GM12878 (cell line): ENCODE measurements at regions not wholly inside any gene's neighbourhood (a gene's known extent, or its start where the extent isn't known, plus 50 kb on each side); places are given as distances from the start of the nearest gene placed in this dataset.

Experiments
- ATAC-seq: fragments of 200-7000 bp; cut with Tn5 transposase; 3 replicates; pipeline ENCODE4 v1.9.1; 2020; ENCODE audit warnings: mild to moderate bottlenecking, moderate library complexity
- BruUV-seq: library from RNA; stranded (reverse); fragments of 400-500 nt; replicated peaks from 2 replicates; lab custom pipeline; 2021; lab: Mats Ljungman, UMichigan
- CTCF ChIA-PET: fragments of 300-600 bp; sonication (Branson Sonifier 250); formaldehyde crosslinking; extraction: SDS; loops from one replicate; lab custom pipeline; 2021; ENCODE audit warnings: inconsistent platforms; lab: Yijun Ruan, JAX
- POLR2A ChIA-PET: fragments of 350-600 bp; formaldehyde crosslinking; extraction: SDS; loops from one replicate; lab custom pipeline; 2021; ENCODE audit warnings: inconsistent platforms; lab: Charles Lee
- RAD21 ChIA-PET: fragments of 300-600 bp; sonication (Branson Sonifier 250); formaldehyde crosslinking; loops from one replicate; lab custom pipeline; 2023; ENCODE audit warnings: antibody characterized with exemption; ENCODE audit not compliant: unreplicated experiment; lab: Charles Lee
- SMC1A ChIA-PET: fragments of 300-600 bp; sonication (Branson Sonifier 250); formaldehyde crosslinking; loops from one replicate; lab custom pipeline; 2023; ENCODE audit not compliant: unreplicated experiment, uncharacterized antibody; lab: Charles Lee
- DNase-seq: peaks from one replicate; pipeline ENCODE4 v3.0.0-alpha.2; 2011; ENCODE audit warnings: low read depth, low spot score
- FAIRE-seq: peaks from 3 replicates; lab custom pipeline; 2011; peaks lifted over from hg19 to GRCh38; lab: Jason Lieb, UNC
- H2AFZ ChIP-seq: 2 replicates; pipeline ENCODE4 v1.6.0; 2011; ENCODE audit warnings: low read depth, low read length, control low read depth; ENCODE audit not compliant: control insufficient read depth
- H3K27ac ChIP-seq: 2 replicates; pipeline ENCODE4 v1.5.1; 2011; ENCODE audit warnings: control low read depth; ENCODE audit not compliant: control insufficient read depth, insufficient read depth
- H3K27me3 ChIP-seq, 2 experiments: replicated peaks in 1 of 2; 2 replicates each; pipeline versions ENCODE4 v1.6.0 to v1.6.1; 2011; ENCODE audit warnings: low read length in 1 of 2; ENCODE audit not compliant: control insufficient read depth in 2 of 2, insufficient read depth in 2 of 2
- H3K36me3 ChIP-seq, 2 experiments: 2 replicates each; pipeline ENCODE4 v1.5.1; 2011; ENCODE audit warnings: low read length in 1 of 2; ENCODE audit not compliant: control insufficient read depth in 2 of 2, insufficient read depth in 2 of 2
- H3K4me1 ChIP-seq: 2 replicates; pipeline ENCODE4 v1.6.1; 2011; ENCODE audit warnings: mild to moderate bottlenecking, low read length, moderate library complexity, mixed read lengths; ENCODE audit not compliant: control insufficient read depth, insufficient read depth
- H3K4me2 ChIP-seq: 2 replicates; pipeline ENCODE4 v1.6.0; 2011; ENCODE audit warnings: control low read depth; ENCODE audit not compliant: control insufficient read depth, insufficient read depth
- H3K4me3 ChIP-seq: fragments of 200-600 bp; sonication (generic); 2 replicates; pipeline ENCODE4 v1.5.1; 2016
- H3K79me2 ChIP-seq: 2 replicates; pipeline ENCODE4 v1.6.0; 2011; ENCODE audit warnings: low read length; ENCODE audit not compliant: control insufficient read depth, insufficient read depth
- H3K9ac ChIP-seq: 2 replicates; pipeline ENCODE4 v1.8.0; 2011; ENCODE audit warnings: low read length, control low read depth, mixed read lengths; ENCODE audit not compliant: control insufficient read depth, insufficient read depth
- H3K9me3 ChIP-seq: replicated peaks from 3 replicates; pipeline ENCODE4 v1.5.1; 2011; ENCODE audit warnings: mild to moderate bottlenecking, low read length; ENCODE audit not compliant: control insufficient read depth, insufficient read depth
- H4K20me1 ChIP-seq: 2 replicates; pipeline ENCODE4 v1.6.0; 2011; ENCODE audit not compliant: control insufficient read depth, insufficient read depth
- BMI1 ChIP-seq: fragments of 450-650 bp; IDR thresholded peaks from 2 replicates; pipeline ENCODE4 v1.6.1; 2016; ENCODE audit warnings: mild to moderate bottlenecking, moderate library complexity, borderline replicate concordance
- GABPA ChIP-seq: IDR thresholded peaks from 2 replicates; pipeline ENCODE4 v1.6.1; 2014; ENCODE audit warnings: antibody characterized with exemption, low read depth, mild to moderate bottlenecking, inconsistent platforms
- NBN ChIP-seq: fragments of 450-650 bp; IDR thresholded peaks from 2 replicates; pipeline ENCODE4 v1.6.1; 2016
- NFYB ChIP-seq: IDR thresholded peaks from 2 replicates; pipeline ENCODE4 v1.6.1; 2011; ENCODE audit warnings: low read depth, mild to moderate bottlenecking, low read length, improper control_type of control experiment, moderate library complexity; ENCODE audit not compliant: insufficient read depth
- RBBP5 ChIP-seq: fragments of 200-600 bp; sonication (generic); conservative IDR thresholded peaks from 2 replicates; pipeline ENCODE4 v1.6.1; 2016
- SMAD5 ChIP-seq: IDR thresholded peaks from 2 replicates; pipeline ENCODE4 v1.6.1; 2016; ENCODE audit warnings: antibody characterized with exemption, low read depth
- ZNF622 ChIP-seq: fragments of 450-650 bp; IDR thresholded peaks from 2 replicates; pipeline ENCODE4 v1.6.1; 2017; ENCODE audit warnings: mild to moderate bottlenecking, inconsistent platforms
- WGBS: methylation state at CpG from one replicate; pipeline ENCODE4 v1.1.6; 2016; ENCODE audit warnings: low lambda C conversion rate; ENCODE audit not compliant: insufficient replicate concordance, insufficient coverage; ENCODE audit errors: missing lambda C conversion rate; 5-methylcytosine and 5-hydroxymethylcytosine counted together
- in situ Hi-C: fragments of 300-500 bp; cut with MboI; formaldehyde crosslinking; loops from 9 replicates; pipeline ENCODE4 v1.14.3; 2018; ENCODE audit warnings: mixed read lengths
- intact Hi-C: fragments of 100-400 bp; cut with micrococcal nuclease; formaldehyde crosslinking; loops from one replicate; pipeline ENCODE4 v1.14.2; 2022; ENCODE audit not compliant: unreplicated experiment
- TF ChIP-seq, protein P1 (sequence below): fragments of 450-650 bp; formaldehyde crosslinking; IDR thresholded peaks from 2 replicates; pipeline ENCODE4 v1.5.0; 2022; ENCODE audit warnings: mild to moderate bottlenecking, missing genetic modification characterization
- TF ChIP-seq, protein P2 (sequence below): IDR thresholded peaks from 2 replicates; pipeline ENCODE4 v1.6.1; 2011; ENCODE audit warnings: low read depth, low read length, improper control_type of control experiment, borderline replicate concordance

DNA sequence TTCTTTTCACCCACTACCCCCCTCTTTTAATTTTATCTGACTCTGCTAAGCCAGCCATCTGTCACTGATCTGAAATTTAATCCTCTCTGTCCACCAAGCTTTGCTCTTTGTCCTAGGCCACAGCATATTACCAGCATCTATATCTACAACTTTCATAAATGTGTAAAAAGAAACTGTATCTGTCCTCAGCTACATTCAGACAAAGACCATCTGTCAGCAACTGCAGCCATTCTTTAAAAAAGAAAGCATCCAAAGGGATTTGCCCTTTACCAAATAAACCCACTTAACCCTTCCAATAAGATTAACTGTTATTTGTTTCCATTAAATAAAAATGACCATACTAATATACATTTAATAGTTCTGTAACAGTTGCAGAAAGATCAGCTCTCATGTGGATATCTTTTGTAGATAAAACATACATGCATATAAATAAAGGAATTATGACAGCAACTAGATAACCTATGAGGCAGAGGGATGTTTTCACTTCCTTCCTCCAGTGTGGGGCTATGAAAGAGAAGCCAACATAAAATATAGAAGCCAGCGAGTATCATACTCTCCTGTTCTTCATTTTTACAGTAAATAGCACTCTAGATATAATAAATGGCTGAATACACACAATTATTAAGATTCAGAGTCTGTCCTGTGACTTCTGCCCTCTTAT is 602.5 kb upstream of the SALL1 start:
- Histone ChIP-seq H3K9me3 (no peaks in the 10 kb centered on the region), H3K27ac (no peak overlapping the region), H4K20me1 (no peaks in the 10 kb centered on the region), H3K4me3 (no peak overlapping the region), H3K4me2 (no peak overlapping the region), H3K36me3 (no peaks in the 10 kb centered on the region), H2AFZ (no peak overlapping the region)
- FAIRE-seq, result no peak
- DNase-seq, result no peak
- no TSS peak for BruUV-seq
- intact Hi-C loops, result no loop called here
- POLR2A ChIA-PET, result no interaction called here
- TF ChIP-seq ZNF622 (no peak), NBN (no peak), GABPA (no peak), RBBP5 (no peak), BMI1 (no peak), SMAD5 (no peak), NFYB (no peak)
- TF ChIP-seq, protein P1, sequence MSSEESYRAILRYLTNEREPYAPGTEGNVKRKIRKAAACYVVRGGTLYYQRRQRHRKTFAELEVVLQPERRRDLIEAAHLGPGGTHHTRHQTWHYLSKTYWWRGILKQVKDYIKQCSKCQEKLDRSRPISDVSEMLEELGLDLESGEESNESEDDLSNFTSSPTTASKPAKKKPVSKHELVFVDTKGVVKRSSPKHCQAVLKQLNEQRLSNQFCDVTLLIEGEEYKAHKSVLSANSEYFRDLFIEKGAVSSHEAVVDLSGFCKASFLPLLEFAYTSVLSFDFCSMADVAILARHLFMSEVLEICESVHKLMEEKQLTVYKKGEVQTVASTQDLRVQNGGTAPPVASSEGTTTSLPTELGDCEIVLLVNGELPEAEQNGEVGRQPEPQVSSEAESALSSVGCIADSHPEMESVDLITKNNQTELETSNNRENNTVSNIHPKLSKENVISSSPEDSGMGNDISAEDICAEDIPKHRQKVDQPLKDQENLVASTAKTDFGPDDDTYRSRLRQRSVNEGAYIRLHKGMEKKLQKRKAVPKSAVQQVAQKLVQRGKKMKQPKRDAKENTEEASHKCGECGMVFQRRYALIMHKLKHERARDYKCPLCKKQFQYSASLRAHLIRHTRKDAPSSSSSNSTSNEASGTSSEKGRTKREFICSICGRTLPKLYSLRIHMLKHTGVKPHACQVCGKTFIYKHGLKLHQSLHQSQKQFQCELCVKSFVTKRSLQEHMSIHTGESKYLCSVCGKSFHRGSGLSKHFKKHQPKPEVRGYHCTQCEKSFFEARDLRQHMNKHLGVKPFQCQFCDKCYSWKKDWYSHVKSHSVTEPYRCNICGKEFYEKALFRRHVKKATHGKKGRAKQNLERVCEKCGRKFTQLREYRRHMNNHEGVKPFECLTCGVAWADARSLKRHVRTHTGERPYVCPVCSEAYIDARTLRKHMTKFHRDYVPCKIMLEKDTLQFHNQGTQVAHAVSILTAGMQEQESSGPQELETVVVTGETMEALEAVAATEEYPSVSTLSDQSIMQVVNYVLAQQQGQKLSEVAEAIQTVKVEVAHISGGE (CRISPR knock-in tag), result no peak
- TF ChIP-seq, protein P2, sequence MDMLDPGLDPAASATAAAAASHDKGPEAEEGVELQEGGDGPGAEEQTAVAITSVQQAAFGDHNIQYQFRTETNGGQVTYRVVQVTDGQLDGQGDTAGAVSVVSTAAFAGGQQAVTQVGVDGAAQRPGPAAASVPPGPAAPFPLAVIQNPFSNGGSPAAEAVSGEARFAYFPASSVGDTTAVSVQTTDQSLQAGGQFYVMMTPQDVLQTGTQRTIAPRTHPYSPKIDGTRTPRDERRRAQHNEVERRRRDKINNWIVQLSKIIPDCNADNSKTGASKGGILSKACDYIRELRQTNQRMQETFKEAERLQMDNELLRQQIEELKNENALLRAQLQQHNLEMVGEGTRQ, result no peak
- TF ChIP-seq, all 136 proteins: peak for 0
- ChIA-PET CTCF (no interaction called here), SMC1A (interaction anchor here (1.4 kb wide), 1 partner anchor 607 kb away, joined by 3 read pairs; no protein-coding TSS in a partner anchor), RAD21 (no interaction called here)
- Histone ChIP-seq H3K27me3 (no peaks in the 10 kb centered on the region), H3K4me1 (no peaks in the 10 kb centered on the region), H3K9ac (no peak overlapping the region), H3K79me2 (no peaks in the 10 kb centered on the region)
- no peak for ATAC-seq
- 8% methylated on average over 1 of the region's 1 CpG for WGBS
- in situ Hi-C loops, result no loop called here
